HEK293 (cell line): ENCODE measurements at regions not wholly inside any gene's neighbourhood (a gene's known extent, or its start where the extent isn't known, plus 50 kb on each side); places are given as distances from the start of the nearest gene placed in this dataset.
A peak's percentile ranks its signal among the peaks of the same experiment; 100 is the strongest.

ENCODE experiments used
- CTCF ChIA-PET: fragments of 350-600 bp; formaldehyde crosslinking; extraction: SDS; loops from one replicate; lab custom pipeline; 2021; ENCODE audit warnings: antibody characterized with exemption; lab: Yijun Ruan, JAX
- POLR2A ChIA-PET: fragments of 300-600 bp; formaldehyde crosslinking; extraction: SDS; loops from one replicate; lab custom pipeline; 2020; ENCODE audit warnings: antibody characterized with exemption, inconsistent platforms; lab: Yijun Ruan, JAX
- H3K27ac ChIP-seq: fragments of 200-500 bp; sonication (Bioruptor generic); 2 replicates; pipeline ENCODE4 v1.5.1; 2014; ENCODE audit warnings: low read depth, low read length, control low read depth, inconsistent platforms; ENCODE audit errors: extremely low read depth
- H3K36me3 ChIP-seq, 2 experiments: fragments of 200-500 bp in 1 of 2; sonication (Bioruptor generic) in 1 of 2; 1 replicate in 1 of 2; 2 replicates in 1 of 2; pipeline ENCODE4 v1.5.1; 2014 to 2017; ENCODE audit warnings: inconsistent platforms in 2 of 2, low read length in 2 of 2; ENCODE audit not compliant: control insufficient read depth in 2 of 2, insufficient read depth in 1 of 2
- H3K4me1 ChIP-seq: fragments of 200-500 bp; sonication (Bioruptor generic); 2 replicates; pipeline ENCODE4 v1.5.1; 2014; ENCODE audit warnings: mild to moderate bottlenecking, low read length, inconsistent platforms; ENCODE audit not compliant: control insufficient read depth, insufficient read depth
- H3K4me3 ChIP-seq: 2 replicates; pipeline ENCODE4 v1.5.1; 2011; ENCODE audit warnings: low read depth, mild to moderate bottlenecking, control low read depth, low read length, moderate library complexity
- H3K9me3 ChIP-seq: fragments of 200-500 bp; sonication (Bioruptor generic); 2 replicates; pipeline ENCODE4 v1.5.1; 2014; ENCODE audit warnings: low read depth, low read length, inconsistent platforms; ENCODE audit not compliant: control insufficient read depth, insufficient read depth
- MYNN ChIP-seq: fragments of 450-650 bp; formaldehyde crosslinking; IDR thresholded peaks from 2 replicates; pipeline ENCODE4 v1.5.1; 2016; ENCODE audit warnings: missing biosample characterization, missing genetic modification characterization, borderline replicate concordance
- PRDM6 ChIP-seq: fragments of 450-650 bp; formaldehyde crosslinking; IDR thresholded peaks from 2 replicates; pipeline ENCODE4 v1.5.1; 2017; ENCODE audit warnings: missing biosample characterization, missing genetic modification characterization
- SALL2 ChIP-seq: fragments of 450-650 bp; formaldehyde crosslinking; IDR thresholded peaks from 2 replicates; pipeline ENCODE4 v1.5.0; 2017; ENCODE audit warnings: missing biosample characterization, mild to moderate bottlenecking, missing genetic modification characterization, borderline replicate concordance
- SETDB1 ChIP-seq: IDR thresholded peaks from one replicate; pipeline ENCODE4 v1.6.1; 2017; ENCODE audit warnings: mild to moderate bottlenecking, low read length, moderate library complexity, mixed read lengths; ENCODE audit not compliant: insufficient read length
- ZBTB11 ChIP-seq: fragments of 450-650 bp; formaldehyde crosslinking; conservative IDR thresholded peaks from 2 replicates; pipeline ENCODE4 v1.5.1; 2016; ENCODE audit warnings: low read depth, missing biosample characterization, missing genetic modification characterization
- ZNF155 ChIP-seq: fragments of 450-650 bp; formaldehyde crosslinking; IDR thresholded peaks from 2 replicates; pipeline ENCODE4 v1.5.1; 2016; ENCODE audit warnings: missing biosample characterization, missing genetic modification characterization
- ZNF169 ChIP-seq: fragments of 450-650 bp; formaldehyde crosslinking; IDR thresholded peaks from 2 replicates; pipeline ENCODE4 v1.5.1; 2016; ENCODE audit warnings: missing biosample characterization, missing genetic modification characterization
- ZNF280D ChIP-seq: fragments of 450-650 bp; formaldehyde crosslinking; IDR thresholded peaks from 2 replicates; pipeline ENCODE4 v1.5.1; 2016; ENCODE audit warnings: missing biosample characterization, missing genetic modification characterization
- ZNF302 ChIP-seq: fragments of 450-650 bp; formaldehyde crosslinking; IDR thresholded peaks from 2 replicates; pipeline ENCODE4 v1.5.1; 2016; ENCODE audit warnings: missing biosample characterization, missing genetic modification characterization, low read depth
- ZNF514 ChIP-seq: fragments of 450-650 bp; formaldehyde crosslinking; IDR thresholded peaks from 2 replicates; pipeline ENCODE4 v1.5.1; 2016; ENCODE audit warnings: missing biosample characterization, missing genetic modification characterization
- ZNF518A ChIP-seq: fragments of 450-650 bp; formaldehyde crosslinking; conservative IDR thresholded peaks from 2 replicates; pipeline ENCODE4 v1.5.1; 2016; ENCODE audit warnings: low read depth, missing biosample characterization, missing genetic modification characterization
- ZNF571 ChIP-seq: fragments of 450-650 bp; formaldehyde crosslinking; IDR thresholded peaks from 2 replicates; pipeline ENCODE4 v1.5.0; 2017; ENCODE audit warnings: missing biosample characterization, missing genetic modification characterization
- ZNF707 ChIP-seq: fragments of 450-650 bp; formaldehyde crosslinking; IDR thresholded peaks from 2 replicates; pipeline ENCODE4 v1.5.1; 2016; ENCODE audit warnings: missing biosample characterization, missing genetic modification characterization
- ZNF830 ChIP-seq: fragments of 450-650 bp; IDR thresholded peaks from 2 replicates; pipeline ENCODE4 v1.5.0; 2018; ENCODE audit warnings: missing biosample characterization, missing genetic modification characterization, low read depth, mild to moderate bottlenecking, moderate library complexity
- ZXDB ChIP-seq: fragments of 450-650 bp; formaldehyde crosslinking; IDR thresholded peaks from 2 replicates; pipeline ENCODE4 v1.5.1; 2016; ENCODE audit warnings: missing biosample characterization, missing genetic modification characterization

- ChIA-PET POLR2A (no interaction called here), CTCF (no interaction called here)
- no peaks in the 10 kb centered on the region for H3K36me3 ChIP-seq
- H3K9me3 ChIP-seq: no peaks in the 10 kb centered on the region
- H3K4me3 ChIP-seq: no peak overlapping the region
- TF ChIP-seq ZNF707 (no peak), ZXDB (tag by site-specific recombination) (no peak), MYNN (no peak), ZNF169 (tag by site-specific recombination) (no peak), ZNF514 (tag by site-specific recombination) (no peak), ZNF302 (tag by site-specific recombination) (no peak), SALL2 (no peak)
- H3K27ac ChIP-seq: no peak overlapping the region
- H3K4me1 ChIP-seq: peaks cover 4% of the 10 kb centered on the region
Measured at GRCh38 chr7:3245721-3246120, 55.3 kb upstream of the SDK1 start.

GRCh38 chr7:3246127-3246526 lies 54.9 kb upstream of the SDK1 start:
- POLR2A ChIA-PET: no interaction called here
- H3K4me3 ChIP-seq: no peak overlapping the region
- no peaks in the 10 kb centered on the region for H3K36me3 ChIP-seq
- TF ChIP-seq ZNF280D (no peak), ZNF830 (tag by site-specific recombination) (no peak), ZNF571 (tag by site-specific recombination) (no peak), PRDM6 (tag by site-specific recombination) (no peak), ZNF155 (tag by site-specific recombination) (no peak), ZBTB11 (tag by site-specific recombination) (no peak)
- no peak overlapping the region for H3K27ac ChIP-seq
- CTCF ChIA-PET: no interaction called here
- H3K4me1 ChIP-seq: peaks cover 4% of the 10 kb centered on the region
- no peaks in the 10 kb centered on the region for H3K9me3 ChIP-seq

- no peaks in the 10 kb centered on the region for H3K9me3 ChIP-seq
- H3K36me3 ChIP-seq: no peaks in the 10 kb centered on the region
- POLR2A ChIA-PET: no interaction called here
- peaks cover 4% of the 10 kb centered on the region for H3K4me1 ChIP-seq
- H3K27ac ChIP-seq: no peak overlapping the region
- no peak for TF ChIP-seq ZNF518A
- peak; percentile 24 for TF ChIP-seq SETDB1
- CTCF ChIA-PET: no interaction called here
- H3K4me3 ChIP-seq: no peak overlapping the region
Measured at GRCh38 chr7:3246651-3247050, 54.4 kb upstream of the SDK1 start.
